22Rv1 (cell line): ENCODE measurements at regions not wholly inside any gene's neighbourhood (a gene's known extent, or its start where the extent isn't known, plus 50 kb on each side); places are given as distances from the start of the nearest gene placed in this dataset.

ENCODE experiments used
- H3K27ac ChIP-seq: fragments of 450-650 bp; 2 replicates; pipeline ENCODE4 v1.5.1; 2017
- CTCF ChIP-seq: fragments of 450-650 bp; IDR thresholded peaks from 2 replicates; pipeline ENCODE4 v1.5.1; 2017; ENCODE audit warnings: mild to moderate bottlenecking
- ZFX ChIP-seq: fragments of 450-650 bp; IDR thresholded peaks from 2 replicates; pipeline ENCODE4 v1.6.1; 2017; ENCODE audit warnings: antibody characterized with exemption, borderline replicate concordance

GRCh38 chr3:59308001-59308400 is 258.2 kb upstream of the CFAP20DC start:
- TF ChIP-seq ZFX (no peak), CTCF (no peak)

GRCh38 chr3:59306436-59306835 is 256.6 kb upstream of the CFAP20DC start:
- H3K27ac ChIP-seq: no peak overlapping the region

More at GRCh38 chr3:59308001-59308400, 258.2 kb upstream of the CFAP20DC start:
- no peak overlapping the region for H3K27ac ChIP-seq

GRCh38 chr3:59304296-59304695 is 254.5 kb upstream of the CFAP20DC start:
- no peak overlapping the region for H3K27ac ChIP-seq
- TF ChIP-seq ZFX (no peak), CTCF (no peak)

More at GRCh38 chr3:59306436-59306835, 256.6 kb upstream of the CFAP20DC start:
- TF ChIP-seq ZFX: no peak
- no peak for TF ChIP-seq CTCF

GRCh38 chr3:59303452-59303851 is 253.6 kb upstream of the CFAP20DC start:
- TF ChIP-seq ZFX (no peak), CTCF (no peak)
- no peak overlapping the region for H3K27ac ChIP-seq

GRCh38 chr3:59302442-59302841 is 252.6 kb upstream of the CFAP20DC start:
- H3K27ac ChIP-seq: no peak overlapping the region
- TF ChIP-seq CTCF (no peak), ZFX (no peak)

- TF ChIP-seq CTCF (no peak), ZFX (no peak)
- H3K27ac ChIP-seq: no peak overlapping the region
Measured at GRCh38 chr3:59300733-59301132, 250.9 kb upstream of the CFAP20DC start.

- H3K27ac ChIP-seq: no peak overlapping the region
- TF ChIP-seq ZFX: no peak
Measured at GRCh38 chr3:59299561-59299960, 249.7 kb upstream of the CFAP20DC start.

- H3K27ac ChIP-seq: no peak overlapping the region
- TF ChIP-seq ZFX (no peak), CTCF (no peak)
Measured at GRCh38 chr3:59290358-59290757, 240.5 kb upstream of the CFAP20DC start.
